DND-41 (cell line): ENCODE measurements at regions not wholly inside any gene's neighbourhood (a gene's known extent, or its start where the extent isn't known, plus 50 kb on each side); places are given as distances from the start of the nearest gene placed in this dataset.

Experiments used
- CTCF ChIP-seq: IDR thresholded peaks from 2 replicates; pipeline ENCODE4 v1.5.1; 2012; ENCODE audit warnings: borderline replicate concordance, low read length, moderate library complexity, mild to moderate bottlenecking; ENCODE audit not compliant: poor library complexity, severe bottlenecking; ENCODE audit errors: extremely low read depth
- EZH2 ChIP-seq: IDR thresholded peaks from 3 replicates; pipeline ENCODE4 v1.6.1; 2012; ENCODE audit warnings: borderline replicate concordance, low read depth, mild to moderate bottlenecking, moderate library complexity, low read length, inconsistent platforms; ENCODE audit not compliant: severe bottlenecking

- TF ChIP-seq CTCF: no peak
- no peak for TF ChIP-seq EZH2
Measured at GRCh38 chr12:105706973-105707334, 376.5 kb downstream of the C12orf75 start.
